NCI-H146 (cell line): ENCODE measurements at regions not wholly inside any gene's neighbourhood (a gene's known extent, or its start where the extent isn't known, plus 50 kb on each side); places are given as distances from the start of the nearest gene placed in this dataset.

Experiments
- DNase-seq: peaks from one replicate; lab custom pipeline; 2025; lab: John Stamatoyannopoulos, UW

GRCh38 chr13:100855151-100855550 lies 180.6 kb upstream of the TMTC4 start:
- no peak for DNase-seq

- DNase-seq = no peak
Observed at GRCh38 chr13:100854006-100854405, 179.4 kb upstream of the TMTC4 start.

- no peak for DNase-seq
Observed at GRCh38 chr13:100853434-100853833, 178.8 kb upstream of the TMTC4 start.

- DNase-seq = no peak
Observed at GRCh38 chr13:100852146-100852545, 177.6 kb upstream of the TMTC4 start.

DNA sequence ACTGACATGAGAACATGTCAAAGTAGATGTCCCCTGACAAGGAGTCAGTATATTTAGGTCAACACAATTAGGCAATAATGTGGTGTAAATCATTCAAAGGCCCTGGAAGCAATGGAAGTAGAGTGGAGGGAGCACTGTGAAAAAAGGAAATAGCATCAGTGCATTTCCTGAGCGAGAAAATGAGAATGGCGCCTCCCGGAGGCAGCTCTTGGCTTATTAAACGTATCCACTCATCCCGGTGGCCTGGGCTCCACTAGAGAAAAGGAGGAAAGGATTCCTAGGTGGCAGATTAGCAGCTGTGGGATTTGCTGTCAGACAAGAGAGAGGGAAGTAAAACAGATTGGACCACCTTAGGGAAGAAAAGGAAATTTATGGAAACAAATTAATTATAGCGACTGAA lies 173.7 kb upstream of the TMTC4 start:
- DNase-seq = no peak

- no peak for DNase-seq
Observed at GRCh38 chr13:100845128-100845757, 170.6 kb upstream of the TMTC4 start.

DNA sequence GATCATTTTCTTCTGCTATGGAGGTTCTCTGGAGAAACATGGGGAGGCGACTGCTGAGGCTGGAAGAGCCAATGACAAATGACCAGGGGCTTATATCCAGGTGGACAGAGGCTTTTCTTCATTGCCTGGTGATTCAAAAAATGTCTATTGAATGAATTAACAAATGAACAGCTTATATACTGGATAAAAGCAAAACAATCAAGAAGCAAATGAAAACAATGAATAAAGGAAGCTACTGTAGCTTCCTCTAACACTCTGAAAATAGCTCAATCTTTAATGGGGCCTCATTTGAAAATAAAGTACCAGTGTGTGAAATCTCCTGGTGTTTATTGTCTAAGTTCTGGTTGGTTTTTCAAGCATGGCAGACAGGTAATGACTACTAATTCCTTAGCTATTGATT lies 167.5 kb upstream of the TMTC4 start:
- peak; percentile 20 for DNase-seq

- no peak for DNase-seq
Observed at GRCh38 chr13:100838387-100838786, 163.8 kb upstream of the TMTC4 start.

GRCh38 chr13:100837631-100838030 lies 163.0 kb upstream of the TMTC4 start:
- DNase-seq = no peak

- no peak for DNase-seq
Observed at GRCh38 chr13:100836711-100837110, 162.1 kb upstream of the TMTC4 start.

- DNase-seq = no peak
Observed at GRCh38 chr13:100835695-100836094, 161.1 kb upstream of the TMTC4 start.

DNA sequence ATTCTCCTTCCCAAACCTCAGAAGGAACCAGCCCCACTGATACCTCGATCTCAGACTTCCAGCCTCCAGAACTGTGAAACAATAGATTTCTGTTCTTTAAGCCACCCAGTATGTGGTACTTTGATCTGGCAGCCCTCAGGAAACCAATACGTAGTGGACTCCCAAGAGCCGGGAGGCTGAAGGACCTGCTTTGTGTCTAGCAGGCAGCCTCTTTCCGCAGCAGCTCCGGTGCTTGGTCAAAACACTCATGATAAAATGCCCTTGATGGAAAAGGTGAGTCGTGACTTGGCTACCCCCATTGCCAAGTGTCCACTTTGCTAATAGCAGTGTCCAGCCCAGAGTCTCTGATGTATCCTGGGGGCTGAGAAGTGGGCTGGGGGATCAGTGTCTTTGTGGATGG lies 158.8 kb upstream of the TMTC4 start:
- DNase-seq = no peak

- DNase-seq = peak; percentile 15
Observed at GRCh38 chr13:100828226-100828625, 153.6 kb upstream of the TMTC4 start.

DNA sequence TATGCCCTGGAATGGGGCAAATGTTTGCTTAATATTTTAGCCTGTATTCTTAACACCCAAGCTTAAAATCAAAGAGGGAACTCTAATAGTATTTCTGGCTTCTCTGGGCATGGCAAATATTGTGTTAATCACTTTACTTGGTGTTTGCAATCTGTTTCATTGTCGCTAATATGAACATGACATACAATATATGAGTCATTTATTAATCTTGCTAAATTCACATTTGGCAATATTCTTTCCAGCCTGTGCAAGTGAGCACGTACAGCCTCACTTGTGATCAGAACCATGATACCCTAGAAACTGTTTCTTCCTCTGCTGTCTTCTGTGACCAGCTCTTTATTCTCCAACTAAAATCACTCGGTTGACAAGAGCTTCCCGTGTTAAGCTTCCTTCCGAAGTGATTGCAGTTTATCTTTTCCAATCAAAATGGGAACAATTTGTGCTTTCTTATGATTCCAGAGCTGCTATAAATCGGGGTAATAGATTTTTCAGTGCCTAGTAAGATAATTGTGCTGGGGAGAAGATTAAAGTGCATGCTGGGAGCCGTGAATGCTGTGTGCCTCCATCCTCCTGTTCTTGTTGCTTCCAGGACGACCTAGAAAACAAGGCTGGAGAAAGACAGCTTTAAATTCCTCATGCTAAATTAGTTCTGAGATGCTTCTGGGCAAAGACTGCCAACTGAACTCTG lies 153.0 kb upstream of the TMTC4 start:
- DNase-seq = no peak

GRCh38 chr13:100826441-100826840 lies 151.8 kb upstream of the TMTC4 start:
- DNase-seq = no peak

DNA sequence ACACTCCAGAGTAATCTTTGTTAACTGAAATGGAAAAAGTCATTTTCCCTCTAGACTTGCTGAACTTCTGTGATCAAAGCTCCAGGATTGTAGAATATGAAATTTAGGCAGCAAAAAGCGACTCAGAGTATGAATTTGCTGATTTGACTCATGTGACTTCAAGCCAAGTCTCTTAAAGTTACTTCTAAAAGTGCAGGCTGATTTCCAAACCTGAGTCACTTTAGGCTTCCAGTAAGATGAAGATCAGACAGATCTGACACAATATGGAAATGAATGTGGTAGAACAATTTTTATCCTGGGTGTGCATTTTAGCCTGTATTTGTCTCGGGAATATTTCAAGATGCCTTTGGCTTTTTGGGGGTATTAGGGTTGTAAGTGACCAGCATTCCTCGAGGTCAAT lies 151.0 kb upstream of the TMTC4 start:
- DNase-seq = no peak

DNA sequence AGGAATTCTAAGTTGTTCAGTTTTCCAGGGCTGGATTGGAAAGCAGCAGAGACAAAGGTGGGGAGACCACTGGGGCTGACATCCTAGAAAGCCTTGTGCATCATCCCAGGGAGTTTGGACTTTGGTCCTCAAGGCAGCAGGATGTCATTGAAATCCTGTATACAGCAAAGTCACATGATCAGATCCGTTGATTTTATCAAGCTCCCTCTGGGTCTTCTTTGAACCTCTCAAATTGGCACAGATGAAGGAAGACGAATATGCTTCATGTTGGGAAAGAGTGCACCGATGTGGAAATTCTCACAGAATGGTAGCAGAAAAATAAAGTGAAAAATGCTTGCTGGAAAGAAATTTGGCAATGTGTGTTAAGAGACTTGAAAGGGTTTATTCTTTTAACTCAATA lies 149.8 kb upstream of the TMTC4 start:
- peak; percentile 56 for DNase-seq

- no peak for DNase-seq
Observed at GRCh38 chr13:100823448-100823847, 148.9 kb upstream of the TMTC4 start.

- DNase-seq = no peak
Observed at GRCh38 chr13:100822871-100823443, 148.4 kb upstream of the TMTC4 start.

DNA sequence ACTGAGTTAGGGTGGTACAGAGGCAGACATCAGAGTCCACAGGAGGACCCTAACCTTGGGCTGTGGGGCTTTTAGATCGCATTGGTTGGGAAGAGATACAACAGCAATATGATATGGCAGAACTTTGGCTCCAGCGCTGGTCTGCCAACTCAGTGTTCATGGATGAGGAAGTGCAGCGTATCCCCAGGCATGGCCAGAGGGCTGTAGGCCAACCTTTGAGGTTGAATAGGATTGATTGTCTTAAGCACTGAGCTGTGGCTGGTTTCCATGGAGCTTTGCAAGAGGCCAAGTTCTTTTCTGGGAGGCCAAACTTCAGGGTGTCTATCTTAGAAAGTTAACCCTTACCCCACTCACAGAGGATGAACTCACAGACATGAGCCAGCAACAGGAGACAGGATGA lies 144.1 kb upstream of the TMTC4 start:
- DNase-seq = no peak

DNA sequence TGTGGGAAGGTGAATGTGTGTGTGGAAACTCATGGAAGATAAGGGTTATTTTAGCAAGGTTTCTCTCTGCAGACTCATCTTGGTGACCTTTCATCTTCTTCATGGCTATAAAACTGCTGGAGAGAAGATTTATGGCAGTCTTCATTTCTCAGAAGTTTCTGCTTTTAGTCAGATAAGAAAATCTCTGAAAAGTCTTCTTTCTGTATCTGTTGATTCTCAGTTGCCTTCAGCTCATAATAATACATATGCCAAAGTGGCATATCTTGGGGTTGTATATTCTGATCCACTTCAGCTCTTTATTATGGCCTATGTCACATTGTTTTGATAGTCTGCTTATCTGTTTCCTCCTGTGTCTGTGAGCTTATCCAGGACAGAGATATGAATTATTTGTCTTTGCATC lies 143.3 kb upstream of the TMTC4 start:
- DNase-seq = no peak

GRCh38 chr13:100815476-100816046 lies 141.0 kb upstream of the TMTC4 start:
- DNase-seq = no peak

- no peak for DNase-seq
Observed at GRCh38 chr13:100812982-100813584, 138.5 kb upstream of the TMTC4 start.
